ENCODE measurements at regions not wholly inside any gene's neighbourhood (a gene's known extent, or its start where the extent isn't known, plus 50 kb on each side); places are given as distances from the start of the nearest gene placed in this dataset.

DNA sequence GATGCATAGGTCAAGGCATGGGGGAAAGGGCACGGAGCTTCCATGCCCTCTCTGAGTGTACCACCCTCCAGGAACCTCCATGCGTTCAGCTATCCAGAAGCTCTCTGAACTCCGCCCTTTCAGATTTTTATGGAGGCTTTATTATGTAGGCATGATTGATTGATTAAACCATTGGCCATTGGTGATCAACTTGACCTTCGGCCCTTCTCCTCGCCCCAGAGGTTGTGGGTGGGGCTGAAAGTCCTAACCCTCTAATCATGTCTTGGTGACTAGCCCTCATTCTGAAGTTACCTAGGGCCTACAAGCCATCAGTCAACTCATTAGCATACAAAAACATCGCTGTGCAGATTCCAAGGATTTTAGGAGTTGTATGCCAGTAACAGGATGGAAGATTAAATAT is 323.7 kb upstream of the KLF4 start:
- no peak overlapping the region for H3K4me3 Mint-ChIP-seq
- H3K27me3 Mint-ChIP-seq (ENCODE audit: low read depth): peaks cover under 1% of the 10 kb centered on the region
- no peaks in the 10 kb centered on the region for H3K36me3 Mint-ChIP-seq (ENCODE audit: low read depth)
- no peaks in the 10 kb centered on the region for H3K9me3 Mint-ChIP-seq
- no peak overlapping the region for H3K27ac Mint-ChIP-seq (ENCODE audit: unreplicated experiment)
- no peak for DNase-seq (ENCODE audit: low read depth, low spot score)
- no peak for TF ChIP-seq CTCF (conservative IDR thresholded peaks at IDR 0.05)
- H3K4me1 Mint-ChIP-seq: no peaks in the 10 kb centered on the region

GRCh38 chr9:107810461-107810961 is 320.9 kb upstream of the KLF4 start:
- TF ChIP-seq CTCF (conservative IDR thresholded peaks at IDR 0.05): no peak
- Mint-ChIP-seq H3K9me3 (no peaks in the 10 kb centered on the region), H3K27ac (ENCODE audit: unreplicated experiment) (no peak overlapping the region), H3K36me3 (ENCODE audit: low read depth) (no peaks in the 10 kb centered on the region), H3K4me3 (no peak overlapping the region), H3K4me1 (no peaks in the 10 kb centered on the region), H3K27me3 (ENCODE audit: low read depth) (peaks cover 8% of the 10 kb centered on the region)
- no peak for DNase-seq (ENCODE audit: low read depth, low spot score)

- peaks cover 8% of the 10 kb centered on the region for H3K27me3 Mint-ChIP-seq (ENCODE audit: low read depth)
- H3K36me3 Mint-ChIP-seq (ENCODE audit: low read depth): no peaks in the 10 kb centered on the region
These were observed 320.4 kb upstream of the KLF4 start for GRCh38 chr9:107809871-107810460.

DNA sequence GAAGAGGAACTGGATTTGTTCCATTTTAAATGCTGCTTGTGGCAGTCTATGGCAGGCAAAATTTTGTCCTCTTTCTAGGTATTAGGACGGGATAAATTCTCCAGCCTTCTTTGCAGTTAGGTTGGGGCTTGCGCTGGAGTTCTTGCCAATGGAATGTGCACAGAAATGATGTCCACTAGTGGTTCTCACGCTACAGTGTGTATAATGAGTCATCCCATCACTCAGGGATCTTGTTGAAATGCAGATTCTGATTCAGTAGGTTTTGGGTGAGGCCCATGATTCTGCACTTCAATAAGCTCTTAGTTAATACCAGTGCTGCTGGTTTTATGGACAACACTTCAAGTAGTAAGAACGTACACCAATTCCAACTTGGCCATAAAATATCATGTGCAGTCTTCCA is 317.6 kb upstream of the KLF4 start:
- Mint-ChIP-seq H3K9me3 (no peaks in the 10 kb centered on the region), H3K27ac (ENCODE audit: unreplicated experiment) (no peak overlapping the region), H3K4me3 (no peak overlapping the region), H3K36me3 (ENCODE audit: low read depth) (no peaks in the 10 kb centered on the region), H3K4me1 (no peaks in the 10 kb centered on the region), H3K27me3 (ENCODE audit: low read depth) (peaks cover 13% of the 10 kb centered on the region)
- no peak for DNase-seq (ENCODE audit: low read depth, low spot score)
- TF ChIP-seq CTCF (conservative IDR thresholded peaks at IDR 0.05): no peak

More at GRCh38 chr9:107809871-107810460, 320.4 kb upstream of the KLF4 start:
- Mint-ChIP-seq H3K27ac (ENCODE audit: unreplicated experiment) (peak overlapping the region; percentile 20), H3K4me1 (no peaks in the 10 kb centered on the region), H3K9me3 (no peaks in the 10 kb centered on the region), H3K4me3 (no peak overlapping the region)
- no peak for TF ChIP-seq CTCF (conservative IDR thresholded peaks at IDR 0.05)
- no peak for DNase-seq (ENCODE audit: low read depth, low spot score)

GRCh38 chr9:107805201-107805600 is 315.6 kb upstream of the KLF4 start:
- no peak overlapping the region for H3K27ac Mint-ChIP-seq (ENCODE audit: unreplicated experiment)
- no peaks in the 10 kb centered on the region for H3K4me1 Mint-ChIP-seq
- no peak for TF ChIP-seq CTCF (conservative IDR thresholded peaks at IDR 0.05)
- no peak for DNase-seq (ENCODE audit: low read depth, low spot score)
- no peak overlapping the region for H3K4me3 Mint-ChIP-seq
- H3K9me3 Mint-ChIP-seq: no peaks in the 10 kb centered on the region
- no peaks in the 10 kb centered on the region for H3K36me3 Mint-ChIP-seq (ENCODE audit: low read depth)
- peaks cover 13% of the 10 kb centered on the region for H3K27me3 Mint-ChIP-seq (ENCODE audit: low read depth)

Measured in neural crest cell (in vitro differentiated cells).